T-helper 2 cell treated with Interferon-gamma antibody and Interleukin-4, amounts not matched to agents 5 μg/mL and 100 μg/mL, for 36 hours (primary cell): ENCODE measurements at regions not wholly inside any gene's neighbourhood (a gene's known extent, or its start where the extent isn't known, plus 50 kb on each side); places are given as distances from the start of the nearest gene placed in this dataset.

ENCODE experiments used
- DNase-seq: peaks from one replicate; pipeline ENCODE4 v3.0.0; 2021; ENCODE audit warnings: low spot score
- H3K27ac Mint-ChIP-seq: one replicate; pipeline ENCODE4 v1.8.0; 2021; ENCODE audit warnings: mild to moderate bottlenecking, mixed read lengths
- H3K27me3 Mint-ChIP-seq: one replicate; pipeline ENCODE4 v1.8.0; 2021; ENCODE audit warnings: low read depth, mixed read lengths
- H3K36me3 Mint-ChIP-seq: one replicate; pipeline ENCODE4 v1.8.0; 2021; ENCODE audit warnings: low read depth, mixed read lengths
- H3K4me1 Mint-ChIP-seq: one replicate; pipeline ENCODE4 v1.8.0; 2021; ENCODE audit warnings: low read depth, mixed read lengths
- H3K4me3 Mint-ChIP-seq: one replicate; pipeline ENCODE4 v1.8.0; 2022; ENCODE audit warnings: mild to moderate bottlenecking, moderate library complexity, mixed read lengths
- H3K9me3 Mint-ChIP-seq: one replicate; pipeline ENCODE4 v1.8.0; 2021; ENCODE audit warnings: mixed read lengths

GRCh38 chrX:40266490-40267333 is 169.0 kb upstream of the BCOR start:
- peaks cover 5% of the 10 kb centered on the region for H3K4me1 Mint-ChIP-seq
- no peaks in the 10 kb centered on the region for H3K36me3 Mint-ChIP-seq
- no peaks in the 10 kb centered on the region for H3K27me3 Mint-ChIP-seq
- DNase-seq = peak; percentile 27
- no peak overlapping the region for H3K27ac Mint-ChIP-seq
- no peaks in the 10 kb centered on the region for H3K9me3 Mint-ChIP-seq
- peak overlapping the region; percentile 71 for H3K4me3 Mint-ChIP-seq

- Mint-ChIP-seq H3K4me1 (peaks cover 5% of the 10 kb centered on the region), H3K9me3 (no peaks in the 10 kb centered on the region), H3K27me3 (no peaks in the 10 kb centered on the region), H3K36me3 (no peaks in the 10 kb centered on the region), H3K4me3 (peak overlapping the region; percentile 71), H3K27ac (no peak overlapping the region)
- no peak for DNase-seq
These were observed 168.2 kb upstream of the BCOR start for GRCh38 chrX:40265936-40266335.

GRCh38 chrX:40263014-40263560 is 165.3 kb upstream of the BCOR start:
- Mint-ChIP-seq H3K9me3 (no peaks in the 10 kb centered on the region), H3K4me1 (peaks cover 5% of the 10 kb centered on the region), H3K27me3 (no peaks in the 10 kb centered on the region), H3K4me3 (no peak overlapping the region), H3K27ac (no peak overlapping the region), H3K36me3 (no peaks in the 10 kb centered on the region)
- no peak for DNase-seq

GRCh38 chrX:40262157-40263013 is 164.6 kb upstream of the BCOR start:
- DNase-seq = no peak
- Mint-ChIP-seq H3K4me3 (no peak overlapping the region), H3K27me3 (no peaks in the 10 kb centered on the region), H3K9me3 (no peaks in the 10 kb centered on the region), H3K27ac (peak overlapping the region; percentile 31), H3K36me3 (no peaks in the 10 kb centered on the region), H3K4me1 (peaks cover 5% of the 10 kb centered on the region)

GRCh38 chrX:40261833-40262156 is 164.0 kb upstream of the BCOR start:
- peaks cover 5% of the 10 kb centered on the region for H3K4me1 Mint-ChIP-seq
- H3K27me3 Mint-ChIP-seq = no peaks in the 10 kb centered on the region
- DNase-seq = no peak

GRCh38 chrX:40260146-40260747 is 162.5 kb upstream of the BCOR start:
- H3K9me3 Mint-ChIP-seq = no peaks in the 10 kb centered on the region
- H3K27me3 Mint-ChIP-seq = no peaks in the 10 kb centered on the region
- H3K36me3 Mint-ChIP-seq = no peaks in the 10 kb centered on the region
- no peak for DNase-seq
- peaks cover 2% of the 10 kb centered on the region for H3K4me1 Mint-ChIP-seq
- no peak overlapping the region for H3K4me3 Mint-ChIP-seq
- no peak overlapping the region for H3K27ac Mint-ChIP-seq

More at GRCh38 chrX:40261833-40262156, 164.0 kb upstream of the BCOR start:
- Mint-ChIP-seq H3K36me3 (no peaks in the 10 kb centered on the region), H3K4me3 (no peak overlapping the region), H3K27ac (no peak overlapping the region), H3K9me3 (no peaks in the 10 kb centered on the region)

- no peaks in the 10 kb centered on the region for H3K27me3 Mint-ChIP-seq
- H3K4me3 Mint-ChIP-seq = no peak overlapping the region
- peaks cover under 1% of the 10 kb centered on the region for H3K4me1 Mint-ChIP-seq
- H3K36me3 Mint-ChIP-seq = no peaks in the 10 kb centered on the region
- no peaks in the 10 kb centered on the region for H3K9me3 Mint-ChIP-seq
- DNase-seq = no peak
- no peak overlapping the region for H3K27ac Mint-ChIP-seq
These were observed 161.2 kb upstream of the BCOR start for GRCh38 chrX:40258909-40259308.

- Mint-ChIP-seq H3K4me3 (no peak overlapping the region), H3K9me3 (no peaks in the 10 kb centered on the region), H3K27me3 (peaks cover 4% of the 10 kb centered on the region), H3K36me3 (no peaks in the 10 kb centered on the region), H3K4me1 (no peaks in the 10 kb centered on the region), H3K27ac (no peak overlapping the region)
- no peak for DNase-seq
These were observed 156.0 kb upstream of the BCOR start for GRCh38 chrX:40253771-40254170.

GRCh38 chrX:40249582-40249981 is 151.8 kb upstream of the BCOR start:
- no peak overlapping the region for H3K27ac Mint-ChIP-seq
- no peaks in the 10 kb centered on the region for H3K36me3 Mint-ChIP-seq
- H3K4me1 Mint-ChIP-seq = peaks cover 11% of the 10 kb centered on the region
- no peaks in the 10 kb centered on the region for H3K9me3 Mint-ChIP-seq
- H3K27me3 Mint-ChIP-seq = peaks cover 6% of the 10 kb centered on the region
- DNase-seq = no peak
- H3K4me3 Mint-ChIP-seq = no peak overlapping the region

- DNase-seq = no peak
- H3K27me3 Mint-ChIP-seq = peaks cover 6% of the 10 kb centered on the region
- H3K27ac Mint-ChIP-seq = no peak overlapping the region
- no peaks in the 10 kb centered on the region for H3K36me3 Mint-ChIP-seq
- no peaks in the 10 kb centered on the region for H3K9me3 Mint-ChIP-seq
- peaks cover 12% of the 10 kb centered on the region for H3K4me1 Mint-ChIP-seq
- H3K4me3 Mint-ChIP-seq = no peak overlapping the region
These were observed 151.1 kb upstream of the BCOR start for GRCh38 chrX:40248822-40249221.

- no peak for DNase-seq
- no peaks in the 10 kb centered on the region for H3K36me3 Mint-ChIP-seq
- peaks cover 12% of the 10 kb centered on the region for H3K4me1 Mint-ChIP-seq
- H3K9me3 Mint-ChIP-seq = no peaks in the 10 kb centered on the region
- H3K27ac Mint-ChIP-seq = no peak overlapping the region
- no peak overlapping the region for H3K4me3 Mint-ChIP-seq
- H3K27me3 Mint-ChIP-seq = peaks cover 6% of the 10 kb centered on the region
These were observed 150.3 kb upstream of the BCOR start for GRCh38 chrX:40247848-40248622.

GRCh38 chrX:40247382-40247781 is 149.6 kb upstream of the BCOR start:
- no peak overlapping the region for H3K27ac Mint-ChIP-seq
- DNase-seq = no peak
- no peak overlapping the region for H3K4me3 Mint-ChIP-seq
- H3K4me1 Mint-ChIP-seq = peaks cover 12% of the 10 kb centered on the region
- no peaks in the 10 kb centered on the region for H3K9me3 Mint-ChIP-seq
- no peaks in the 10 kb centered on the region for H3K36me3 Mint-ChIP-seq
- H3K27me3 Mint-ChIP-seq = peaks cover 6% of the 10 kb centered on the region

GRCh38 chrX:40245488-40246071 is 147.8 kb upstream of the BCOR start:
- no peaks in the 10 kb centered on the region for H3K36me3 Mint-ChIP-seq
- H3K4me1 Mint-ChIP-seq = peaks cover 16% of the 10 kb centered on the region
- no peak for DNase-seq
- H3K9me3 Mint-ChIP-seq = no peaks in the 10 kb centered on the region
- peaks cover 2% of the 10 kb centered on the region for H3K27me3 Mint-ChIP-seq
- H3K27ac Mint-ChIP-seq = peak overlapping the region; percentile 58
- peak overlapping the region; percentile 63 for H3K4me3 Mint-ChIP-seq
